Effector memory CD4-positive, alpha-beta T cell (primary cell): ENCODE measurements at regions not wholly inside any gene's neighbourhood (a gene's known extent, or its start where the extent isn't known, plus 50 kb on each side); places are given as distances from the start of the nearest gene placed in this dataset.
"Not testable (repeated sequence)": the region's sequence is repeated elsewhere in the genome, so short reads cannot be mapped to it uniquely, and the experiment has no call there.

Source experiments
- DNase-seq, 3 donors: peaks; one replicate each; pipeline ENCODE4 v3.0.0-alpha.2; 2020
- H3K27ac ChIP-seq: 2 replicates; pipeline ENCODE4 v1.7.0; 2013; ENCODE audit warnings: mild to moderate bottlenecking, low read length, moderate library complexity; ENCODE audit not compliant: insufficient read depth, poor library complexity, severe bottlenecking
- H3K27me3 ChIP-seq: replicated peaks from 2 replicates; pipeline ENCODE4 v1.7.0; 2013; ENCODE audit warnings: mild to moderate bottlenecking, low read length; ENCODE audit not compliant: insufficient read depth, control insufficient read depth, poor library complexity, severe bottlenecking
- H3K36me3 ChIP-seq: 2 replicates; pipeline ENCODE4 v1.7.0; 2013; ENCODE audit warnings: mild to moderate bottlenecking, low read length, moderate library complexity; ENCODE audit not compliant: control insufficient read depth, insufficient read depth
- H3K4me1 ChIP-seq: 2 replicates; pipeline ENCODE4 v1.7.0; 2013; ENCODE audit warnings: low read length, mild to moderate bottlenecking; ENCODE audit not compliant: control insufficient read depth, insufficient read depth, poor library complexity, severe bottlenecking
- H3K4me3 ChIP-seq: 2 replicates; pipeline ENCODE4 v1.7.0; 2013; ENCODE audit warnings: low read length, low read depth, mild to moderate bottlenecking; ENCODE audit not compliant: insufficient read depth, poor library complexity, severe bottlenecking
- H3K9me3 ChIP-seq: 2 replicates; pipeline ENCODE4 v1.7.0; 2013; ENCODE audit warnings: mild to moderate bottlenecking, low read length, moderate library complexity; ENCODE audit not compliant: control insufficient read depth

GRCh38 chr18:34942276-34942675 lies 98.9 kb upstream of the MAPRE2 start:
- Histone ChIP-seq H3K27me3 (no peaks in the 10 kb centered on the region), H3K4me1 (no peaks in the 10 kb centered on the region), H3K9me3 (no peaks in the 10 kb centered on the region), H3K27ac (no peak overlapping the region), H3K4me3 (no peak overlapping the region), H3K36me3 (no peaks in the 10 kb centered on the region)
- no peak for DNase-seq

GRCh38 chr18:34942975-34943374 lies 98.2 kb upstream of the MAPRE2 start:
- no peaks in the 10 kb centered on the region for H3K4me1 ChIP-seq

GRCh38 chr18:34943587-34943986 lies 97.6 kb upstream of the MAPRE2 start:
- Histone ChIP-seq H3K9me3 (no peaks in the 10 kb centered on the region), H3K27me3 (no peaks in the 10 kb centered on the region), H3K4me1 (no peaks in the 10 kb centered on the region), H3K27ac (no peak overlapping the region), H3K4me3 (no peak overlapping the region), H3K36me3 (no peaks in the 10 kb centered on the region)
- no peak for DNase-seq

More at GRCh38 chr18:34942975-34943374, 98.2 kb upstream of the MAPRE2 start:
- no peaks in the 10 kb centered on the region for H3K36me3 ChIP-seq
- no peak overlapping the region for H3K4me3 ChIP-seq
- H3K9me3 ChIP-seq, result no peaks in the 10 kb centered on the region
- no peak overlapping the region for H3K27ac ChIP-seq
- H3K27me3 ChIP-seq, result no peaks in the 10 kb centered on the region
- DNase-seq, result no peak

GRCh38 chr18:34947711-34948125 lies 93.5 kb upstream of the MAPRE2 start:
- Histone ChIP-seq H3K9me3 (no peaks in the 10 kb centered on the region), H3K36me3 (no peaks in the 10 kb centered on the region), H3K27ac (no peak overlapping the region), H3K4me1 (no peaks in the 10 kb centered on the region), H3K4me3 (no peak overlapping the region), H3K27me3 (no peaks in the 10 kb centered on the region)
- no peak for DNase-seq

GRCh38 chr18:34951625-34952379 lies 89.4 kb upstream of the MAPRE2 start:
- Histone ChIP-seq H3K4me3 (no peak overlapping the region), H3K9me3 (no peaks in the 10 kb centered on the region), H3K27me3 (no peaks in the 10 kb centered on the region), H3K4me1 (no peaks in the 10 kb centered on the region), H3K27ac (no peak overlapping the region), H3K36me3 (no peaks in the 10 kb centered on the region)
- no peak for DNase-seq

- no peak for DNase-seq
- Histone ChIP-seq H3K36me3 (no peaks in the 10 kb centered on the region), H3K9me3 (no peaks in the 10 kb centered on the region), H3K27ac (no peak overlapping the region), H3K4me3 (no peak overlapping the region), H3K4me1 (no peaks in the 10 kb centered on the region), H3K27me3 (no peaks in the 10 kb centered on the region)
Observed at GRCh38 chr18:34953212-34953611, 88.0 kb upstream of the MAPRE2 start.

GRCh38 chr18:34955494-34955893 lies 85.7 kb upstream of the MAPRE2 start:
- not testable (repeated sequence) for H3K4me1 ChIP-seq, H3K27ac ChIP-seq, H3K27me3 ChIP-seq, H3K9me3 ChIP-seq, H3K36me3 ChIP-seq, H3K4me3 ChIP-seq, DNase-seq

- Histone ChIP-seq H3K9me3 (no peaks in the 10 kb centered on the region), H3K27ac (no peak overlapping the region), H3K4me3 (no peak overlapping the region), H3K27me3 (no peaks in the 10 kb centered on the region), H3K36me3 (no peaks in the 10 kb centered on the region), H3K4me1 (no peaks in the 10 kb centered on the region)
- DNase-seq, result no peak
Observed at GRCh38 chr18:34956663-34957062, 84.5 kb upstream of the MAPRE2 start.

GRCh38 chr18:34957119-34957863 lies 83.9 kb upstream of the MAPRE2 start:
- Histone ChIP-seq H3K27me3 (no peaks in the 10 kb centered on the region), H3K9me3 (no peaks in the 10 kb centered on the region), H3K4me3 (no peak overlapping the region), H3K27ac (no peak overlapping the region), H3K36me3 (no peaks in the 10 kb centered on the region), H3K4me1 (no peaks in the 10 kb centered on the region)
- DNase-seq, result no peak

- Histone ChIP-seq H3K27me3 (no peaks in the 10 kb centered on the region), H3K36me3 (no peaks in the 10 kb centered on the region), H3K9me3 (no peaks in the 10 kb centered on the region), H3K4me3 (no peak overlapping the region), H3K27ac (no peak overlapping the region), H3K4me1 (no peaks in the 10 kb centered on the region)
- DNase-seq, result no peak
Observed at GRCh38 chr18:34957864-34958259, 83.4 kb upstream of the MAPRE2 start.
